ENCODE measurements at regions not wholly inside any gene's neighbourhood (a gene's known extent, or its start where the extent isn't known, plus 50 kb on each side); places are given as distances from the start of the nearest gene placed in this dataset.

DNA sequence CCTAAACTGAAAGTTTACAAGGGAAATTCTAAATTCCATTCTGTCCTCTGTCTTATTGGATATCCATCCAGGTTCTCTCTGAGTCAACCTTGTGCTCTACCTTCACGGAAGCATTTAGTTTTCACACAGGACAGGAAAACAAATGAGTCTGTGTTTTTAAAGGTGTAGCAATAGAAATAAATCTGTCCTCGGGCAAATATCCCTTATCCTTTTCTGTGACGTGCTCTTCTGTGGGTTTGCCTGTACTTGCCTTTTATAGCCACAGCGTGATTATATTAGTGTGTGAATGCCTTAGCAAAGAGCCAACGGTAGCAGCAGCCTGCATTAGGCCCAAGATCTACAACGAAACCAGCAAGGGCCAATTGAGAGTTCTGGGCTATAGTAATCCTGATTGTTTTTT lies 127.2 kb upstream of the PLSCR5 start:
- Histone ChIP-seq H3K4me1 (ENCODE audit: low read depth) (no peaks in the 10 kb centered on the region), H3K27me3 (no peaks in the 10 kb centered on the region), H3K36me3 (no peaks in the 10 kb centered on the region), H3K9me3 (ENCODE audit: low read depth) (no peaks in the 10 kb centered on the region), H3K27ac (no peak overlapping the region), H3K4me3 (no peak overlapping the region)
- no peak for DNase-seq (ENCODE audit: low read depth in 1 of 2, low spot score in 1 of 2)
- TF ChIP-seq, protein P1, sequence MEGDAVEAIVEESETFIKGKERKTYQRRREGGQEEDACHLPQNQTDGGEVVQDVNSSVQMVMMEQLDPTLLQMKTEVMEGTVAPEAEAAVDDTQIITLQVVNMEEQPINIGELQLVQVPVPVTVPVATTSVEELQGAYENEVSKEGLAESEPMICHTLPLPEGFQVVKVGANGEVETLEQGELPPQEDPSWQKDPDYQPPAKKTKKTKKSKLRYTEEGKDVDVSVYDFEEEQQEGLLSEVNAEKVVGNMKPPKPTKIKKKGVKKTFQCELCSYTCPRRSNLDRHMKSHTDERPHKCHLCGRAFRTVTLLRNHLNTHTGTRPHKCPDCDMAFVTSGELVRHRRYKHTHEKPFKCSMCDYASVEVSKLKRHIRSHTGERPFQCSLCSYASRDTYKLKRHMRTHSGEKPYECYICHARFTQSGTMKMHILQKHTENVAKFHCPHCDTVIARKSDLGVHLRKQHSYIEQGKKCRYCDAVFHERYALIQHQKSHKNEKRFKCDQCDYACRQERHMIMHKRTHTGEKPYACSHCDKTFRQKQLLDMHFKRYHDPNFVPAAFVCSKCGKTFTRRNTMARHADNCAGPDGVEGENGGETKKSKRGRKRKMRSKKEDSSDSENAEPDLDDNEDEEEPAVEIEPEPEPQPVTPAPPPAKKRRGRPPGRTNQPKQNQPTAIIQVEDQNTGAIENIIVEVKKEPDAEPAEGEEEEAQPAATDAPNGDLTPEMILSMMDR (IDR thresholded peaks at IDR 0.05; ENCODE audit: low read depth, low read length): no peak

DNA sequence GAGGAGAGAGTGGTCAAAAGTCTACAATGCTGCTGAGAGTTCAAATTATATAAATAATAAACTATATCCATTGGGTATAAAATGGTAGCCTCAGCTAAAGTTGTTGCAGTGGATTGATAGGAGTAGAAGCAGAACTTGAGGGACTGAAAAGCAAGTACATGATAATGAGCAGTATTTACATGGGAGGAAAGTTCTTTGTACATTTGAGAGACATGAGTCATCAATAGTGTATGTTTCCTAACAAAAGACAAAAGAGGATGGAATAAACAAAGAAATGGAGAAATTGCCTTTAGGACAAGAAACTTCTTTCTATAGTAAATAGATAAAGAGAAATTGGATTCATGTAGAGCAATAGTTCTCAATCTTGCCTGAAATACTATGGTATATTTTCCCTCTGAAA lies 110.0 kb upstream of the PLSCR5 start:
- no peak overlapping the region for H3K4me3 ChIP-seq
- TF ChIP-seq, protein P1 (IDR thresholded peaks at IDR 0.05; ENCODE audit: low read depth, low read length): no peak
- no peaks in the 10 kb centered on the region for H3K9me3 ChIP-seq (ENCODE audit: low read depth)
- no peaks in the 10 kb centered on the region for H3K27me3 ChIP-seq
- DNase-seq (ENCODE audit: low read depth in 1 of 2, low spot score in 1 of 2): peak in 1 of 2 donors; percentile 2
- no peaks in the 10 kb centered on the region for H3K36me3 ChIP-seq
- no peak overlapping the region for H3K27ac ChIP-seq
- H3K4me1 ChIP-seq (ENCODE audit: low read depth): no peaks in the 10 kb centered on the region

DNA sequence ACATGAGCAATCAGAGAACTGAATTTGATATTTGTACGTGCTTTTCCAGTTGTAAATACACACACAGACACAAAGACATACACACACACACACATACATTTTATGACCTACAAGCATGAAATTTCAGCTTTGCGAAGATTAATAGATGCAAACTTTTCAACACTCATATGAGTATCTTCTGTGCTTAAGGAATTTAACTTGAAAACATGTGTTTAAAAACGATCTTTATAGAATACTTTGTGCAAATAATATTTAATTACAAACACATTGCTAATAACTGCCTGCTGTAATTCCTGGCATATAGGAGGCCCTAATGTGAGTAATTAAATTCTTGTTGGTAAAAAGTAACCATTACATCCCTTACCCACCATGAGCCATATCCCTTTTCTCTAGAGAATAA lies 107.7 kb upstream of the PLSCR5 start:
- H3K4me3 ChIP-seq: no peak overlapping the region
- H3K27me3 ChIP-seq: no peaks in the 10 kb centered on the region
- H3K27ac ChIP-seq: no peak overlapping the region
- no peaks in the 10 kb centered on the region for H3K36me3 ChIP-seq
- H3K9me3 ChIP-seq (ENCODE audit: low read depth): no peaks in the 10 kb centered on the region
- no peaks in the 10 kb centered on the region for H3K4me1 ChIP-seq (ENCODE audit: low read depth)
- TF ChIP-seq, protein P1 (IDR thresholded peaks at IDR 0.05; ENCODE audit: low read depth, low read length): no peak
- DNase-seq (ENCODE audit: low read depth in 1 of 2, low spot score in 1 of 2): no peak

DNA sequence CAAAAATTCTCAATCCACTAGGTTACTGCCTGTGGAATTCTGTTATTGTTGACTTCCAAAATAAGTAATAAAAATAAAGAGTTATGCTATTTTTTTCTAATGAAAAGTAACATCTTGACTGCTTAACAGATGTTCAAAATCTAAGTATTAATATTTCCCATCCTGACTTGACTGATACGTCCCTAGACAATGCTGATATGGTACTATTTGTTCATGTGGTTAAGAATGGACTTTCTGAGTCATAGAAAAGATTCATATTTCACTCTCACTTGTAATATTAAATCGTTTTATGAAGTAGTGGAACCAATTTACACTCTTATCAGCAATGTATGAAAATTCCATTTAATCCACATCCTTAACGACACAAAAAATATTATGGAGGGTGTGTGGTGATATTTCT lies 104.8 kb upstream of the PLSCR5 start:
- Histone ChIP-seq H3K27ac (no peak overlapping the region), H3K36me3 (no peaks in the 10 kb centered on the region), H3K4me1 (ENCODE audit: low read depth) (peaks cover 5% of the 10 kb centered on the region), H3K9me3 (ENCODE audit: low read depth) (no peaks in the 10 kb centered on the region), H3K4me3 (no peak overlapping the region), H3K27me3 (no peaks in the 10 kb centered on the region)
- TF ChIP-seq, protein P1 (IDR thresholded peaks at IDR 0.05; ENCODE audit: low read depth, low read length): no peak
- DNase-seq (ENCODE audit: low read depth in 1 of 2, low spot score in 1 of 2): peak in 1 of 2 donors; percentile 2

DNA sequence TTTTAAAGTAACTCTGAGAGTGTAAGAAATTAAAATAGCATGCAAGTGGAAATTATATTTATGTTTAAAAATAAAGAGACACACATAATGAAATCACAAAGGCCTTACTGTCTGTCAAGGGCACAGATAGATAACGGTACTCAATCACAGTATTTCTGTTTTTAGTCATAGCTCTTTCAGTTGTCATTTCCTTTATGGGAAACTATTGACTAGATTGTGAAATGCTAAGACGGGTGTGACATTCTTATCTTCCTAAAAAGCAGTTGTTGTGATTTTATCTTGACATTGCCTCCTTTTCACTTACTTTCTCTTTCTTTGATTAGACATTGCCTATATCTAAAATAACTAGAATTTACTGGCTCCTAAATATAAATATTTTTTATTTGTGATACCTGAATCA lies 100.1 kb upstream of the PLSCR5 start:
- H3K36me3 ChIP-seq: no peaks in the 10 kb centered on the region
- no peak for DNase-seq (ENCODE audit: low read depth in 1 of 2, low spot score in 1 of 2)
- H3K27me3 ChIP-seq: no peaks in the 10 kb centered on the region
- no peaks in the 10 kb centered on the region for H3K9me3 ChIP-seq (ENCODE audit: low read depth)
- H3K4me1 ChIP-seq (ENCODE audit: low read depth): peaks cover 5% of the 10 kb centered on the region
- H3K27ac ChIP-seq: no peak overlapping the region
- TF ChIP-seq, protein P1 (IDR thresholded peaks at IDR 0.05; ENCODE audit: low read depth, low read length): no peak
- H3K4me3 ChIP-seq: no peak overlapping the region

DNA sequence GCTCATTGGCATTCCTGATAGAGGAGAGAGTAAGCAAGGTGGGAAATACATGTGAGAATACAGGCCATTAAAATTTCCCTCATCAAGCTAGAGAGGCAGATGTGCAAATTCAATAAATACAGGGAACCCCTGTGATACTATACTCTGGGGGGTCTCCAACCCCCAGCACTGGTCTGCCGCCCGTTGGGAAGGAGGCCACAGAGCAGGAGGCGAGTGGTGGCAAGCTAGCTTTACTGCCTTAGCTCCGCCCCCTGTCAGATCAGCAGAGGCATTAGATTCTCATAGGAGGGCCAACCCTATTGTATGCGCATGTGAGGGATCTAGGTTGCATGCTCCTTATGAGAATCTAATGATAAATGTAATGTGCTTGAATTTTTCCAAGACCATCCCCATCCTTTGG lies 97.1 kb upstream of the PLSCR5 start:
- no peak overlapping the region for H3K27ac ChIP-seq
- H3K4me3 ChIP-seq: no peak overlapping the region
- peaks cover 5% of the 10 kb centered on the region for H3K4me1 ChIP-seq (ENCODE audit: low read depth)
- DNase-seq (ENCODE audit: low read depth in 1 of 2, low spot score in 1 of 2): no peak
- H3K9me3 ChIP-seq (ENCODE audit: low read depth): no peaks in the 10 kb centered on the region
- no peaks in the 10 kb centered on the region for H3K36me3 ChIP-seq
- no peaks in the 10 kb centered on the region for H3K27me3 ChIP-seq
- TF ChIP-seq, protein P1 (IDR thresholded peaks at IDR 0.05; ENCODE audit: low read depth, low read length): no peak
